Thyroid gland (tissue), 4 donors: ENCODE measurements at regions not wholly inside any gene's neighbourhood (a gene's known extent, or its start where the extent isn't known, plus 50 kb on each side); places are given as distances from the start of the nearest gene placed in this dataset.

ENCODE experiments used
- CTCF ChIP-seq, 6 experiments: fragments of 200-600 bp in 3 of 6; fragments of 450-650 bp in 3 of 6; sonication (generic) in 3 of 6; IDR thresholded peaks; one replicate each; pipeline ENCODE4 v1.5.1; 2016 to 2019; ENCODE audit warnings: antibody characterized with exemption in 6 of 6, mild to moderate bottlenecking in 2 of 6, inconsistent platforms in 1 of 6, moderate library complexity in 1 of 6
- POLR2A ChIP-seq, 2 donors: fragments of 450-650 bp; IDR thresholded peaks; one replicate each; pipeline ENCODE4 v1.6.1; 2017; ENCODE audit warnings: antibody characterized with exemption in 2 of 2, mild to moderate bottlenecking in 2 of 2, moderate library complexity in 1 of 2

- TF ChIP-seq POLR2A (IDR thresholded peaks at IDR 0.05), result no peak
- TF ChIP-seq CTCF (IDR thresholded peaks at IDR 0.05), result no peak
Observed at GRCh38 chr6:104226790-104227446, 632.8 kb downstream of the HACE1 start.
